ENCODE measurements at regions not wholly inside any gene's neighbourhood (a gene's known extent, or its start where the extent isn't known, plus 50 kb on each side); places are given as distances from the start of the nearest gene placed in this dataset.

GRCh38 chr9:119588874-119589744 is 219.9 kb upstream of the BRINP1 start:
- H3K36me3 ChIP-seq (ENCODE audit: control insufficient read depth in 1 of 2, insufficient read depth in 2 of 2, low read length in 1 of 2): no peaks in the 10 kb centered on the region
- no peaks in the 10 kb centered on the region for H3K4me1 ChIP-seq (ENCODE audit: control insufficient read depth in 1 of 2, insufficient read depth in 2 of 2, low read length in 2 of 2)
- 45 to 48% methylated on average over 12 of the region's 12 CpGs for WGBS, 2 donors
- no peak overlapping the region for H3K27ac ChIP-seq (ENCODE audit: low read depth in 1 of 2, low read length in 2 of 2)
- ATAC-seq (ENCODE audit: low FRiP score): no peak
- DNase-seq: no peak
- peaks cover 2% of the 10 kb centered on the region for H3K9me3 ChIP-seq (ENCODE audit: control insufficient read depth, low read length)
- intact Hi-C loops (cut with DNase I): no loop called here
- H3K27me3 ChIP-seq (ENCODE audit: control insufficient read depth in 1 of 2, insufficient read depth in 2 of 2, low read length in 1 of 2): peaks cover 0 to 2% of the 10 kb centered on the region in 2 donors
- no peak overlapping the region for H3K4me3 ChIP-seq (ENCODE audit: low read length in 2 of 2)

GRCh38 chr9:119577881-119578280 is 208.6 kb upstream of the BRINP1 start:
- no peak overlapping the region for H3K27ac ChIP-seq (ENCODE audit: low read depth in 1 of 2, low read length in 2 of 2)
- H3K4me1 ChIP-seq (ENCODE audit: control insufficient read depth in 1 of 2, insufficient read depth in 2 of 2, low read length in 2 of 2): no peaks in the 10 kb centered on the region
- ATAC-seq (ENCODE audit: low FRiP score) (no peak), DNase-seq (no peak)
- H3K4me3 ChIP-seq (ENCODE audit: low read length in 2 of 2): no peak overlapping the region
- H3K27me3 ChIP-seq (ENCODE audit: control insufficient read depth in 1 of 2, insufficient read depth in 2 of 2, low read length in 1 of 2): no peaks in the 10 kb centered on the region
- no peaks in the 10 kb centered on the region for H3K9me3 ChIP-seq (ENCODE audit: control insufficient read depth, low read length)
- intact Hi-C loops (cut with DNase I): no loop called here
- 72 to 81% methylated on average over 1 of the region's 1 CpG for WGBS, 2 donors
- H3K36me3 ChIP-seq (ENCODE audit: control insufficient read depth in 1 of 2, insufficient read depth in 2 of 2, low read length in 1 of 2): no peaks in the 10 kb centered on the region

- no peaks in the 10 kb centered on the region for H3K36me3 ChIP-seq (ENCODE audit: control insufficient read depth in 1 of 2, insufficient read depth in 2 of 2, low read length in 1 of 2)
- no peaks in the 10 kb centered on the region for H3K27me3 ChIP-seq (ENCODE audit: control insufficient read depth in 1 of 2, insufficient read depth in 2 of 2, low read length in 1 of 2)
- H3K9me3 ChIP-seq (ENCODE audit: control insufficient read depth, low read length): no peaks in the 10 kb centered on the region
- intact Hi-C loops (cut with DNase I): loop anchor here (5.0 to 10.0 kb wide), 2 partner anchors 407 to 925 kb away; no protein-coding TSS in a partner anchor
- 38 to 44% methylated on average over 5 of the region's 5 CpGs for WGBS, 2 donors
- ATAC-seq (ENCODE audit: low FRiP score) (no peak), DNase-seq (no peak)
- no peak overlapping the region for H3K4me3 ChIP-seq (ENCODE audit: low read length in 2 of 2)
- no peak overlapping the region for H3K27ac ChIP-seq (ENCODE audit: low read depth in 1 of 2, low read length in 2 of 2)
- H3K4me1 ChIP-seq (ENCODE audit: control insufficient read depth in 1 of 2, insufficient read depth in 2 of 2, low read length in 2 of 2): no peaks in the 10 kb centered on the region
These were observed 190.8 kb upstream of the BRINP1 start for GRCh38 chr9:119559986-119560385.

GRCh38 chr9:119559056-119559455 is 189.8 kb upstream of the BRINP1 start:
- no peaks in the 10 kb centered on the region for H3K27me3 ChIP-seq (ENCODE audit: control insufficient read depth in 1 of 2, insufficient read depth in 2 of 2, low read length in 1 of 2)
- intact Hi-C loops (cut with DNase I): loop anchor here (5.0 to 10.0 kb wide), 2 partner anchors 408 to 926 kb away; no protein-coding TSS in a partner anchor
- H3K9me3 ChIP-seq (ENCODE audit: control insufficient read depth, low read length): no peaks in the 10 kb centered on the region
- H3K27ac ChIP-seq (ENCODE audit: low read depth in 1 of 2, low read length in 2 of 2): no peak overlapping the region
- H3K4me3 ChIP-seq (ENCODE audit: low read length in 2 of 2): no peak overlapping the region
- no peaks in the 10 kb centered on the region for H3K4me1 ChIP-seq (ENCODE audit: control insufficient read depth in 1 of 2, insufficient read depth in 2 of 2, low read length in 2 of 2)
- H3K36me3 ChIP-seq (ENCODE audit: control insufficient read depth in 1 of 2, insufficient read depth in 2 of 2, low read length in 1 of 2): no peaks in the 10 kb centered on the region
- DNase-seq (no peak), ATAC-seq (ENCODE audit: low FRiP score) (no peak)

- intact Hi-C loops (cut with DNase I): loop anchor here (2.0 to 10.0 kb wide), 3 partner anchors 411 to 928 kb away; no protein-coding TSS in a partner anchor
These were observed 187.1 kb upstream of the BRINP1 start for GRCh38 chr9:119556129-119556875.

GRCh38 chr9:119544492-119544891 is 175.3 kb upstream of the BRINP1 start:
- Histone ChIP-seq H3K36me3 (ENCODE audit: control insufficient read depth in 1 of 2, insufficient read depth in 2 of 2, low read length in 1 of 2) (no peaks in the 10 kb centered on the region), H3K27ac (ENCODE audit: low read depth in 1 of 2, low read length in 2 of 2) (no peak overlapping the region), H3K4me3 (ENCODE audit: low read length in 2 of 2) (no peak overlapping the region), H3K4me1 (ENCODE audit: control insufficient read depth in 1 of 2, insufficient read depth in 2 of 2, low read length in 2 of 2) (no peaks in the 10 kb centered on the region), H3K9me3 (ENCODE audit: control insufficient read depth, low read length) (peaks cover 1% of the 10 kb centered on the region), H3K27me3 (ENCODE audit: control insufficient read depth in 1 of 2, insufficient read depth in 2 of 2, low read length in 1 of 2) (peaks cover 0 to 1% of the 10 kb centered on the region in 2 donors)
- ATAC-seq (ENCODE audit: low FRiP score) (no peak), DNase-seq (no peak)
- intact Hi-C loops (cut with DNase I): no loop called here
- WGBS, 2 donors: 75 to 85% methylated on average over 3 of the region's 3 CpGs

More at GRCh38 chr9:119556129-119556875, 187.1 kb upstream of the BRINP1 start:
- Histone ChIP-seq H3K27me3 (ENCODE audit: control insufficient read depth in 1 of 2, insufficient read depth in 2 of 2, low read length in 1 of 2) (no peaks in the 10 kb centered on the region), H3K4me3 (ENCODE audit: low read length in 2 of 2) (no peak overlapping the region), H3K4me1 (ENCODE audit: control insufficient read depth in 1 of 2, insufficient read depth in 2 of 2, low read length in 2 of 2) (no peaks in the 10 kb centered on the region), H3K9me3 (ENCODE audit: control insufficient read depth, low read length) (no peaks in the 10 kb centered on the region), H3K36me3 (ENCODE audit: control insufficient read depth in 1 of 2, insufficient read depth in 2 of 2, low read length in 1 of 2) (no peaks in the 10 kb centered on the region), H3K27ac (ENCODE audit: low read depth in 1 of 2, low read length in 2 of 2) (peak overlapping the region in 1 of 2 donors; percentile 7)
- peak; percentile 93 for ATAC-seq (ENCODE audit: low FRiP score)
- DNase-seq: peak; percentile 81 to 92
- WGBS, 2 donors: 8 to 11% methylated on average over 31 of the region's 31 CpGs

GRCh38 chr9:119537138-119537537 is 167.9 kb upstream of the BRINP1 start:
- Histone ChIP-seq H3K27me3 (ENCODE audit: control insufficient read depth in 1 of 2, insufficient read depth in 2 of 2, low read length in 1 of 2) (peaks cover 3 to 5% of the 10 kb centered on the region in 2 donors), H3K4me3 (ENCODE audit: low read length in 2 of 2) (no peak overlapping the region), H3K4me1 (ENCODE audit: control insufficient read depth in 1 of 2, insufficient read depth in 2 of 2, low read length in 2 of 2) (no peaks in the 10 kb centered on the region), H3K27ac (ENCODE audit: low read depth in 1 of 2, low read length in 2 of 2) (no peak overlapping the region), H3K9me3 (ENCODE audit: control insufficient read depth, low read length) (peaks cover under 1% of the 10 kb centered on the region), H3K36me3 (ENCODE audit: control insufficient read depth in 1 of 2, insufficient read depth in 2 of 2, low read length in 1 of 2) (no peaks in the 10 kb centered on the region)
- intact Hi-C loops (cut with DNase I): no loop called here
- DNase-seq (no peak), ATAC-seq (ENCODE audit: low FRiP score) (no peak)
- 46 to 47% methylated on average over 3 of the region's 3 CpGs for WGBS, 2 donors

GRCh38 chr9:119533504-119533903 is 164.3 kb upstream of the BRINP1 start:
- intact Hi-C loops (cut with DNase I): no loop called here
- no peak for DNase-seq
- H3K27me3 ChIP-seq (ENCODE audit: control insufficient read depth in 1 of 2, insufficient read depth in 2 of 2, low read length in 1 of 2): peaks cover 3 to 5% of the 10 kb centered on the region in 2 donors
- 11 to 15% methylated on average over 3 of the region's 3 CpGs for WGBS, 2 donors
- no peak for ATAC-seq (ENCODE audit: low FRiP score)
- H3K36me3 ChIP-seq (ENCODE audit: control insufficient read depth in 1 of 2, insufficient read depth in 2 of 2, low read length in 1 of 2): no peaks in the 10 kb centered on the region
- H3K4me3 ChIP-seq (ENCODE audit: low read length in 2 of 2): no peak overlapping the region
- H3K27ac ChIP-seq (ENCODE audit: low read depth in 1 of 2, low read length in 2 of 2): no peak overlapping the region
- H3K4me1 ChIP-seq (ENCODE audit: control insufficient read depth in 1 of 2, insufficient read depth in 2 of 2, low read length in 2 of 2): no peaks in the 10 kb centered on the region
- no peaks in the 10 kb centered on the region for H3K9me3 ChIP-seq (ENCODE audit: control insufficient read depth, low read length)
